ENCODE measurements at regions not wholly inside any gene's neighbourhood (a gene's known extent, or its start where the extent isn't known, plus 50 kb on each side); places are given as distances from the start of the nearest gene placed in this dataset.

GRCh38 chr13:90445179-90445578, 902.3 kb upstream of the MIR17HG start:
- TF ChIP-seq CTCF (IDR thresholded peaks at IDR 0.05; ENCODE audit: poor library complexity) (no peak), EZH2 (IDR thresholded peaks at IDR 0.05; ENCODE audit: borderline replicate concordance) (no peak), EZH2phosphoT487 (IDR thresholded peaks at IDR 0.05; ENCODE audit: low read depth, severe bottlenecking, unreplicated experiment) (no peak)
